ENCODE measurements at regions not wholly inside any gene's neighbourhood (a gene's known extent, or its start where the extent isn't known, plus 50 kb on each side); places are given as distances from the start of the nearest gene placed in this dataset.

DNA sequence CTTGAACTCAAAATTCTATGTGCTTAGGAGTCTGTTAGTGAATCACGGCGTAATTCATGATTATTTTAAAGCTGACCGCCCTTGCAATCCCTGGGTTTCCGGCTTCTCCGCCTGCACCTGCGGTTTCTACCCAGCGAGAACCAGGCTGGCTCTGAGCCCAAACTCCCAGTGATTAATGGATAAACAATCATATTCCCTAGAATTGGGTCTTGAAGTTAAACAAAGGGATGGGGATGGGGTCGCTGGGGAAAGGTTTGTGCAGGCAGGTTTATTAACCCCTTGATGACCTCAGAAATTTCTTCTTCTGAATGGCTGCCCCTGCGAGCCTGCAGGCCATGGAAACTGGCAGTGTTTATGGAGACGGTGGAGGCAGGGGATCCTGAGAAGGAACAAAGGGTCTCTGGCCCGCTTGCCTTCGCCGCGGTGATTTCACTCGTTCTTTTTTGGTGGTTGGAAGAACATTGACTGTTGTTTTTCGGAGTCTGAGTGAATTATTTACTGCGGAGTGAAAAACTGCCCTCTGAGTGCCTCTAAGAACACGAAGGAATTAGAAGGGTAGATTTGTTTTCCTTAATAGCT is 1000.3 kb downstream of the BRD1 start:
- intact Hi-C loops (cut with DNase I): no loop called here
- 69 to 77% (median 75%) methylated on average over 18 of the region's 18 CpGs for WGBS, 4 donors
- ATAC-seq: no peak

DNA sequence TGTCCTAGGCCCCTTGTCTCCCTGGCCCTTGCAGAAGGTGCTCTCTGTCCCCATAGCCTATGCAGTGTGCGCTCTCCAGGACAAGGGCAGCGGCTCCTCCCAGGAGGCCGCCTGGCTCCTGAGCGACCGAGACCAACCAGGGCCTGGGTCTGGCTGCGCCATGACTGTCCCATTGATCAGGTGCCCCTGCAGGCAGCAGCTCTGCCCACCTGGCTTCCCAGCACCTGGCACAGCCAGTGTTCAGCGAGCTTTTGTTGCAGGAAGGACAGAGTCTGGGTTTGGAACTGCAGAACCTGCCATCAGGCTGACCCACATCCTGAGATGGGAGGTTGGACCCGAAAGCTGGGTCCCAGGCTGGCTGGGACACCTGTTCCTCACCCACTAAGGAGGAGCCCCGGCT is 1001.1 kb downstream of the BRD1 start:
- peaks cover 0 to 43% (median 0%) of the 10 kb centered on the region in 9 donors for H3K27me3 ChIP-seq
- H3K36me3 ChIP-seq: no peaks in the 10 kb centered on the region
- H3K4me3 ChIP-seq: no peak overlapping the region
- H3K4me1 ChIP-seq: no peaks in the 10 kb centered on the region
- peak in 1 of 5 donors; percentile 60 for DNase-seq
- no peak overlapping the region for H3K27ac ChIP-seq
- TF ChIP-seq, protein P1, sequence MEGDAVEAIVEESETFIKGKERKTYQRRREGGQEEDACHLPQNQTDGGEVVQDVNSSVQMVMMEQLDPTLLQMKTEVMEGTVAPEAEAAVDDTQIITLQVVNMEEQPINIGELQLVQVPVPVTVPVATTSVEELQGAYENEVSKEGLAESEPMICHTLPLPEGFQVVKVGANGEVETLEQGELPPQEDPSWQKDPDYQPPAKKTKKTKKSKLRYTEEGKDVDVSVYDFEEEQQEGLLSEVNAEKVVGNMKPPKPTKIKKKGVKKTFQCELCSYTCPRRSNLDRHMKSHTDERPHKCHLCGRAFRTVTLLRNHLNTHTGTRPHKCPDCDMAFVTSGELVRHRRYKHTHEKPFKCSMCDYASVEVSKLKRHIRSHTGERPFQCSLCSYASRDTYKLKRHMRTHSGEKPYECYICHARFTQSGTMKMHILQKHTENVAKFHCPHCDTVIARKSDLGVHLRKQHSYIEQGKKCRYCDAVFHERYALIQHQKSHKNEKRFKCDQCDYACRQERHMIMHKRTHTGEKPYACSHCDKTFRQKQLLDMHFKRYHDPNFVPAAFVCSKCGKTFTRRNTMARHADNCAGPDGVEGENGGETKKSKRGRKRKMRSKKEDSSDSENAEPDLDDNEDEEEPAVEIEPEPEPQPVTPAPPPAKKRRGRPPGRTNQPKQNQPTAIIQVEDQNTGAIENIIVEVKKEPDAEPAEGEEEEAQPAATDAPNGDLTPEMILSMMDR (IDR thresholded peaks at IDR 0.05): no peak
- no peak for TF ChIP-seq POLR2A (IDR thresholded peaks at IDR 0.05)
- peaks cover 0 to 14% (median 0%) of the 10 kb centered on the region in 12 donors for H3K9me3 ChIP-seq
- no peak for ATAC-seq
- intact Hi-C loops (cut with DNase I): no loop called here
- 84 to 93% (median 90%) methylated on average over 7 to 9 of the region's 9 CpGs for WGBS, 4 donors

More for the DNA sequence above, 1000.3 kb downstream of the BRD1 start:
- Histone ChIP-seq H3K27me3 (peaks cover 0 to 36% (median 0%) of the 10 kb centered on the region in 9 donors), H3K27ac (no peak overlapping the region), H3K36me3 (no peaks in the 10 kb centered on the region), H3K4me1 (no peaks in the 10 kb centered on the region), H3K4me3 (no peak overlapping the region), H3K9me3 (peaks cover 0 to 16% (median 7%) of the 10 kb centered on the region in 12 donors)
- TF ChIP-seq, protein P1 (IDR thresholded peaks at IDR 0.05): no peak
- no peak for TF ChIP-seq POLR2A (IDR thresholded peaks at IDR 0.05)
- DNase-seq: no peak

GRCh38 chr22:48825802-48826520 is 1001.7 kb downstream of the BRD1 start:
- TF ChIP-seq, protein P1 (IDR thresholded peaks at IDR 0.05): no peak
- no peak for TF ChIP-seq POLR2A (IDR thresholded peaks at IDR 0.05)
- Histone ChIP-seq H3K36me3 (no peaks in the 10 kb centered on the region), H3K9me3 (peaks cover 0 to 9% (median 0%) of the 10 kb centered on the region in 12 donors), H3K4me1 (no peaks in the 10 kb centered on the region), H3K4me3 (no peak overlapping the region), H3K27ac (no peak overlapping the region), H3K27me3 (peaks cover 0 to 46% (median 0%) of the 10 kb centered on the region in 9 donors)
- no peak for ATAC-seq
- peak in 1 of 5 donors; percentile 55 for DNase-seq
- 73 to 81% (median 77%) methylated on average over 23 to 25 of the region's 25 CpGs for WGBS, 4 donors
- intact Hi-C loops (cut with DNase I): no loop called here

Data from heart left ventricle (tissue), 16 donors.